GM18499 (cell line): ENCODE measurements at regions not wholly inside any gene's neighbourhood (a gene's known extent, or its start where the extent isn't known, plus 50 kb on each side); places are given as distances from the start of the nearest gene placed in this dataset.

ENCODE experiments used
- ATAC-seq: cut with Tn5 transposase; IDR thresholded peaks from one replicate; pipeline ENCODE4 v1.9.1; 2021; ENCODE audit warnings: moderate number of reproducible peaks; ENCODE audit not compliant: insufficient read depth, unreplicated experiment

DNA sequence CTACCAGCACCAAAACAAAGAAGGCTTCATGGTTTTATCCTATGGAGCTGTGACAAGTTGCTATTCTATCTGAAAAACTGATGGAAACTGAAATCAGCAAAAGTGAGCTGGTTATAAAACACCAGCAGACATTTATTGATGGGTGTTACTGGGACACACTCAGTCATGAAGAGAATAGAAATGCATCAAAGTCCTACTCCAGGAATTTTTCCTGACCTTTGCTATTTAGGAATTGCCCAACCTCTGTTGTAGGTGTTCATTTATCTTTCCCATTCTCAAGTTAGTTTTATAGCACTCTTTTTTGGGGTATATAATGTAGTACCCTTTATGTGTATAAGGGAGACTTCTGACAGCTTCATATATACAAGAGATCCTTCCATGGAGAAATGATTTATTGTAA lies 533.2 kb downstream of the REEP3 start:
- no peak for ATAC-seq

DNA sequence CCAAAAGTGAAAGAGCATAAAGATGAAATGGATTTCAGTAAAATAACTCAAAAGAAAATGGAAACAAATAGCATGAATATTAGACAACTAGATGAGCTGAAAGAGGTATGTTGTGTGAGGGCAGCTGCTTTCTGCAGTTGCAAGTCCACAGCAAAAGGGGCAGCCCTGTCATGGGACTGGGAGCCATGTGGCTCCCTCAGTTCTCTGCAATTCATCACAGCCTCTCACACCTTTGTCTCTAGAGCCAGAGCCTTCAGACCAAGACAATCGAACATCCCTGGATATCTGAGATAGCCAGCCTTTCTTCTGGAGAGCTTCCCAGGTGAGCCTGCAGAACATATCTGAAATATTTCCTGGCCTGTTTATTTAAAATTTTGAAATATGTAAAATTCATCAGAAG lies 538.7 kb downstream of the REEP3 start:
- no peak for ATAC-seq

DNA sequence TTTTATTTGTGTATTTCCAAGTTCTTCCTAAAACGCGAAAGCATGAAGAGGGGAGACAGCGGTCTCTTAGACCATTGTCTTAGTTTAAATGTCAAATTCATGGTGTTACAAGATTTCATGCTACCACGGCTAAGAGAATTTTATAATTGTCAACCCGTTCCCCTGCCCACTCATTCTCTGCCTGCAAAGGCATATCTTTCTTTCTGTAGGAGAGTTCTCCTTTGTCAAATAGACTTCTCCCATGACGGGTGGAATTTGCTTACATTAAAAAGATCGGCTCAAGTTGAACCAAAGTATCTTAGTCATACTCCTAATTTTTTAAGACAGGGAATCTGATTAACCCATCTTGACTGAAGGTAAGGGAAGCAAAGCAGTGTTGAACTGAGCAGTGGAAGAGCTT lies 539.2 kb downstream of the REEP3 start:
- ATAC-seq, result no peak

DNA sequence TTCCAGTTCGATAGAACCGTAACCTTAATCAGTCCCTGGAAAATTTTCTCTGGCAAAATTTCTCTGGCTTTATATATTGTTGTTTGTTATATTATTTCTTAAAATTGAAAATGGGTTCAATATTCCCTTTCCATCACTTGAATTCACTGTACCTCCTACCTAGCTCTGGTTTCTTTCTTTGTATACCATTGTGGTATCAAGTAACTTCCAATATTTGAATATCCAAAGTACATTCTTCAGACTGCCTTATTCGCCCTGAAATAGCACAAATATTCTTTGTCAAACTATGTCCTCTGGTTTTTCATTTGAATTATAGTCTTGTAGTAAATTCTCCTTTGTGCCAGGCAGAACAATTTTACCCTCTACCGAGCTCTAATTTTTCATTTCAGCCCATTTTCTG lies 541.6 kb downstream of the REEP3 start:
- no peak for ATAC-seq

DNA sequence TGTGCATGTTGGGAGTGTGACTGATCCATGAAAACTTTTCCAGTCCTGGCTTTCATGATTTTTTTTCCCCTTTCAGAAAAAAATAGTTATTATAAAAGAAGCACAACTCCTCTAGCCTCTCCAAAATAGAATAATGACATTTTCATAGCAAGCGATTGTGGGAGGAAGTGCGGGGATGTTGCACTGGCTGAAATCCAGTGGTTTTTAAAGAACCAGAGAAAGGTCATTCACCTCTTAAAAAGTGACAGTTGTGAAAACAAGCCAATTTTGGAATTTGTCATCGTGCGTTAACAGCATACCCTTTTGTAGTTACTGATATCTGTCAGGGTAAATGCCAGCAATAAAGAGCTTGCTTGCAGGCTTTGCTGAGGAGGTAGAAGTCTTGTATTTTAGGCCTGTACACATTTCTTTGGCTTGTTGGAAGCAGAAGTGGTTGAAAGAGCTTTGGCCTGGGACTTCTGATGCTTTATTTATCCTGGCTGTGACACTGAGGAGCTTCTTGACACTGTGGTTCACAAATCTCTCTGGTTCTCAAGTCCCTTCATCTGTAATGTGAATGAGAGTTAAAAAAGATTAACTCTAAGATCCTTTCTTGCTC lies 545.9 kb downstream of the REEP3 start:
- no peak for ATAC-seq

DNA sequence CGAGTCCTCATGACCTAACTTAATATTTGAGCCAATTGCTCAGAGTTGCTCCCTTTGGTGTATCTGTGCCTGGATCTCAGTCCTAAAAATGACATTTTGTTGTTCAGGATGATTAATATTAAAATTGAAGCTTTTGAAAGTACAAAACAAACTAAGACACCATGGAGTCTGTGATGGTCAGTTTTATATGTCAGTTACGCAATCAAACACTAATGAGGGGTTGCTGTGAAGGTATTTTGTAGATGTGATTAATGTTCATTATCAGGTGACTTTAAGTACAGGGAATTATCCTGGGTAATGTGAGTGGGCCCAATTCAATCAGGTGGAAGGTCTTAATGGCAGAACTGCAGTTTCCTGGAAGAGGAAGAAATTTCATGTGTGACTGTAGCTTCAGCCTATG lies 546.7 kb downstream of the REEP3 start:
- ATAC-seq, result no peak

DNA sequence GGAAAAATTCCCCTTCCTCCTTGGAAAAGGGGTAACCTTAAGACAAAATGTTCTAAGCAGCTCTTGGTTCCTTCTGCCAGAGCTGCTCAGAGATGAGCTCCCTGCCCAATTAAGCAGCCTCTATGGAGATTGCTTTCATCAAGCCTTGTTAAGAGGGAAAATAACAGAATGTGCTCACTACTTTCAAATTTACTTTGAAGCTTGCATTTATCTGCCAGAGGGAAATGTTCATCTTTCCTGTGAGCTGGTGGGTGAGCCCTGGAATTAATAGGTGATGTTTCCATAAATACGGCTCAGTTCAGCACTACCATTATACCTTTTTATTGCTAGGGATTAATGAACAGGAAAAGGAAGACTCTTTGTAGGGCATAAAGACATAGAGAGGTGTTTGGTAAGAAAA lies 549.0 kb downstream of the REEP3 start:
- no peak for ATAC-seq

DNA sequence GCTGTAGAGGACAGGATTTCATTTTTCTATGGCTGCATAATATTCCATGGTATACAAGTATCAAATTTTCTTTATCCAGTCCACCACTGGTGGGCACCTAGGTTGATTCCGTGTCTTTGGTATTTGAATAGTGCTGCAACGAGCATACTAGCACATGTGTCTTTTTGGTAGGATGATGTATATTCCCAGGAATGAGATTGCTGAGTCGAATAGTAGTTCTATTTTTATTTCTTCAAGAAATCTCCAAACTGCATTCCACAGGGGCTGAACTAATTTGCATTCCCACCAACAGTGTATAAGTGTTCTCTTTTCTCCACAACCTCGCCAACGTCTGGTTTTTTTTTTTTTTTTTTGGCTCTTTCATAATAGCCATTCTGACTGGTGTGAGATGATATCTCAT lies 550.0 kb downstream of the REEP3 start:
- ATAC-seq, result no peak

DNA sequence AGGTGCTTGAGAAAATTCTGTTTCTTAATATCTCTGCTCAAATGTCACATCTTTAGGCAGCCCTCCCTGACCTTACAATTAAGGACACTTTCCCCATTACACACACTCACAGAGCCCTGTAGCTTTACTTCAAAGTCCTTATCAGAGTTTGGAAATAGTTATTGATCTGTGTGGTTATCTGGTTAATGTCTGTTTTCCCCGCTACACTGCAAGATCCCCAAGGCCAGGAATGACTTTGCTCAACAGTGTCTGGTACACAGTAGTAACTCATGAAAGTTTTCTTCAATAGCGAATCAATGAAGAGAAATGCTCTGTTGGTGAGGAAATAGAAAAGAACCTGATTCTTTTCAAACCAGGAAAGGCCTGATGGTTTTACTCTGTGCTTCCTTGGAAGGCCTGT lies 554.4 kb downstream of the REEP3 start:
- ATAC-seq, result no peak

DNA sequence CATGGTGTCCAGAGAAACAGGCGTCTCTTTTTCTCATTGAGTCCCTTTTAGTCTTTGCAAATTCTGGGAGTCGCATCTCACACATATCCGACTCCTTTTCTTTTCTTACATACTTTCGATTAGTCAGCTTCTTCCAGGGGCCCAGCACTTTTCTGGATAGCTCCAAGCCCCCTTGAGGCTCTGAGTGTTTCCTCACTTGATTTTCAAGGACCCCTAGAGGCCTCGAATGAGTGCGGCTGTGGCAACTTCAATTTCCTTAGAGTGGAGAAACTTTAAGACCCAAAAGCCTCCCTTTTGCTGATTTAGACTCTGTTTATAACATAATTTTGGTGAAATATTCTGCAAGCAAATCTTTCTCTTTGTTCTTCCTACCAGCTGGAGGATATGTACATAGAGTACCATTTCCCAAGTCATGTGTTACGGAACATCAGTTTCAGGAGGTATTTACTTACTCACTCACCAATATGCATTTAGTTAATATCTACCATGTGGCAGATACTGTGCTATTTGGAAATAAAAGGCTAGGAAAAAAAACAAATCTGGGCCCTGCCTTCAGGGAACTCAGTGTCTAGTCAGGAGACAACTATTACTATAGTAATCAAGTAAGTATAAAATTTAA lies 555.2 kb downstream of the REEP3 start:
- ATAC-seq, result no peak

DNA sequence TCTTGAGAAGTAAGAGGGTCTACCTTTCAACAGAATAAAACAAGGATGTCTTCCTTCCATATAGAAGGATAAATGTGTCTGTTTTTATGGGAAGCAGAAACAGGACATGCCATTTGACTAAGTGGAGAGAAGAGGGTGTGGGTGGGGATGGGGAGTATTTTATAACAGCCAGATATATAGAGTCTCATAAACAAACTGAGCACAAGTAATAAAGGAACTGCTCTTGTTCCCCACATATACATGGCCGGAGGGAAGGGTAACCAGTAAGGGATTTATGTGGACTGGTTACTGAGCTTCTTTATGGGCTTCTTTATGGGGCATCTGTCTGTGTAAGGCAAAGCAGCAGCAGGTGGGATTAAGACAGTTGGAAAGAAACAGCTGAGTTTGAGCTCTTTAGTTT lies 558.1 kb downstream of the REEP3 start:
- no peak for ATAC-seq

DNA sequence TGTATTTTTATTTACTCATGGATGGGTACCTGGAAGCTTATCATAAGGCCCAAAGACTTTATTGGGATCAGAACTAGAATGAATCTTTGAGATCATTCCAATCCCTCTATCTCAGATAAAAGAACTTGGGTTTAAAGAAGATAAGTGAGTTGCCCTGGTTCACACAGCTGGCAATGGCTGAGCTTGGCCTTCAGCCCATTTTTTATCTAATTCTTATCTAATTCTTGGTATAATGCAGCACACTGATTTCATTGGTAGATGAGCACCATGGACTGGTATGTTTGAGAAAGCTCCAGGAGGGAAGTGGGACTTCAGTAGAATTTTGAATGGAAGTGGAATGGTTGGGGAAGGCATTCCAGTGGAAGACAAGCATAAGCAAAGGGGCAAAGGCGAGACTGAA lies 558.9 kb downstream of the REEP3 start:
- no peak for ATAC-seq

DNA sequence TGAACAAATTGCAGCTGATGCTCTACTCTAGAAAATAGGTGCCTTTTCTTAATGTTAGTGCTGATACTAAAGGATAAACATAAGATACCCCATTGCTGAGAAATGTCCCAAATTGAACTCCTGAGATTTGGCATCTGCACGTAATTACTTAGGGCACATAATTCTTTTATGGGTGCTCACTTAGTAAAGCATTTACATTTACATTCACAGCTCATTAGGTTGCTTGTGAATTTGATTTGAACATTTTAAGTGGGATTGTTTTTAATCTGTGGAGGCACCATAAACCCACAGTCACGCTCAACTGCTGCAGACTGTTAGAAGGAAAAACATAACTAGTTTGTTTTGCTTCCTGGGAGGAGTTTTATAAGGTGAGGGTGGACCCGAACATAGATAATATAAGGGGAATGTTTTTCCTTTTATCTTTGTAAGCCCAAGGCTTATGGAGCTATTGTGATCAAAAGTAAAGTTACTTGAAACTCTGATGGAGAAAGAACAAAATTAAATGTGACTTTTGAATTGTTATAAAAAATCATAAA lies 560.8 kb downstream of the REEP3 start:
- ATAC-seq, result no peak

DNA sequence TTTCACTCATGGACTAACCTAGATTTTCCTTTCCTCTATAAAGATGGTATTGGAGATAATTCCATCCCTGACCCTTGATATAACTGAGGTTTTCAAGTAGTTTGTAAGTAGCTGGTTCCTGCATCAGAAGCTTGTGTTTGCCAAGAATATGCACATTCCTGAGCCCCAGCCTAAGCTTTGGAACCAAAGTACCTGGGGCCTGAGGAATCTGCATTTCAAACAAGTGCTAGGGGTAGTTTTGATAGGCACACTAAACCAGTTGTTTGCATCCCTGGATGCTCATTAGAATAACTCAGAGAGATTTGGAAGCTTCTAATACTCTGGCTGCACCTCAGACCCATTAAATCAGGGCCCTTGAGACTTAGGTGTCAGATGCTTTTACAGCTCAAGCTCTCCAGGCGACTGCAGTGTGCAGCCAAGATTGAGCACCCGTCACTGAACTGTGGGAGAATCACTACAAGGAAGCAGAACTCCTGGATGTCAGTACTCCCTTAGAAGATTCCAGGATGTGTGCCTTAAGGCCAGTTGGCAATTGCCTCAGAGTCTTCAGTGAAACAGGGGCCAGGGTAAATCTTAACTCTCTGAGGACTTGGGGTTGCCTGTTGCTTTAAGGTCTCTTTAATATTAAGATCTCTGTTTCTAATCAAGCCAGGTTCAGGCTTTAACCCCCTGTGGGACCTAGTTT lies 565.0 kb downstream of the REEP3 start:
- ATAC-seq, result no peak

DNA sequence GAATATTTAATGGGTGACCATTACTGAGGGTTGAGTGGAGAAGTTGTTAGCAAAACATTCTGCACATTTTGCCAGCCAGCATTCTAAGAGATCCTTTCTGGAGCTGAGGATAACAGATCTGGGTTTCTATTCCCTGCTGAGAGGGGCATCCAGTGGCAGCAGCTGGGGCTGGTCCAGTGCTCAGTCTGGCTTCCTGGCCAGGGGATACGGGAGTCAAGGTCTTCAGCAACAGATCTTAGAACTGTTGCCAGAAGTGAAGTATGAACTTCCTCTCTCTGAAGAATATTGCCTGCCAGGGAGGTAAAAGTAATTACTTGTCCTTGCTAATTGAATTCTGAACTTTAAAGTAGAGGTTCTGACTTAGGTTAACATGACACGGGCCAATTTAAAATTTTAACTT lies 568.4 kb downstream of the REEP3 start:
- no peak for ATAC-seq

DNA sequence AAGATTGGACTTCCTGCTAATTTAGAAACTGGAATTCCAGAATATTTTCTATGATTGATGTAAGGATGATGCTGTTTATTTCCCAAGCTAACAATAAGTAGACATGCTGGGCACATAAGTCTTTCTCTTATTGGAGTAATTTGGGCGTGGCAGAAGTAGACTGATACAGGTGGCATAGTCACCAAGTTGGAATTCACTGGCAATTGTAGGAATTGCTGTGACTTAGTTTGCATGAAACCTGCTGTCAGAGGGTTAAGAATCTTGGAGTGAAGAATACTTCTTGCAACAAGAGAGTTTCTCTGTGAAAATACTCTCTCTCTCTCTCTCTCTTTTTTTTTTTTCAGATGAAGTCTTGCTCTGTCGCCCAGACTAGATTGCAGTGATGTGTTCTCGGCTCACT lies 569.7 kb downstream of the REEP3 start:
- ATAC-seq, result no peak

DNA sequence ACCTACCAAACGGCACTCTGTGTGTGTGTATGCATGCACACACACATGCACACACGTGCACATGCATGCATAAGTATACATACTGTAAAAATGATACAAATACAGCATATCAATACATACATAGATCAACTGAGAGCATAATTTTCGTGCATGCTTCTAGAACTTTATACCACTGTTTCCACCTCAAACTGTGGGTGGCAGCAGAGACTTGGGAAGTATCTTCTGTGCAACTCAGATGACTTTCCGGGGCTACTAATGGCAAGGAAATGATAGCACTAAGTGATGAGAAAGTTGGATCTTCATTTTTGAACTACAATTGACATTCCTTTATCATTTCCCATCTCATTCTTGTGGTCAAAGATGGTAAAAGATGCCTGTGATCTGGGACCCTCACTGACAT lies 570.7 kb downstream of the REEP3 start:
- ATAC-seq, result no peak

DNA sequence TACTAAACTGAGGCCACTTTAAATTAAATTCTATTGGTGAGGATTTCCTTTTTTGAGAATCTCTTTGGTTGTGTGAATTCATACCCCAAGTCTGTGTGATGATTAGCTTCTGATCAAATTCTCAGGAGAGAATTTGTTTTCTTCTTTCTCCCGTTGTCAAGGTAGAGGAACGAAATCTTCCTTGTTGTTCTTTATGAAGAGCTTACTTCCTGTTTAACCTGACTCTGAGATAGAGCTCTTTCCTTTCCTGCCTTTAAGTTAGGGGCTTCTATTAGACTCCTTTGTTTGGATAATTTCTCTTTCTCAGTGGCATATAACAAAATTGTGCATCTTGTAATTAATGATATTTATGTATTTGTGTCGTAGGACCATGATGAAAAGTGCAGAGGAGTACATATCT lies 572.1 kb downstream of the REEP3 start:
- ATAC-seq, result no peak

DNA sequence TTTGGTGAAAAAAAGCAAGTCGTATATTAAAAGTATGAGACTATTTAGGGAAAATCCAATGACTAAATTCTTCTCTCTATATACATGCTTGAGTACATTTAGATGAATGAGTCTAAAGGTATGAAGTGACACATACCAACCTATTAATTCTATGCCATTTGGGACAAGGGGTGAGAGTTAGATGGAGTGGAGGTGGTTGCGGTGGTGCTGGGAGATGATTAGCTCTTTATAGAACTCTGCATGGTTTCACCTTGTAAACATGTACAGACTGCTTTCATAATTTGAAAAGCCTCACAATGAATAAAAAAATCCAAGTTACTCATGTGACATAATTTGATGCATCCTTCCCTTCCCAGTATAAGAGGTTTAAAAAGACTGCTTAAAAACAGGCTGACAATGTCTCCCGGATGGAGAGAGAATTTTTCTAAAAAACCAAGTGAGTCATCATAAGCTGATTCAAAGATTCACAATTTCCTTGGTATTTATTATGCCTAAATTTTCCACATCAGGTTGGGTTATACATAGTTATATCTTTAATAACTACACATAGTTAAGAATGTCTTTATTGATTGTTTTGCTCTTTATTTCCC lies 572.8 kb downstream of the REEP3 start:
- no peak for ATAC-seq

DNA sequence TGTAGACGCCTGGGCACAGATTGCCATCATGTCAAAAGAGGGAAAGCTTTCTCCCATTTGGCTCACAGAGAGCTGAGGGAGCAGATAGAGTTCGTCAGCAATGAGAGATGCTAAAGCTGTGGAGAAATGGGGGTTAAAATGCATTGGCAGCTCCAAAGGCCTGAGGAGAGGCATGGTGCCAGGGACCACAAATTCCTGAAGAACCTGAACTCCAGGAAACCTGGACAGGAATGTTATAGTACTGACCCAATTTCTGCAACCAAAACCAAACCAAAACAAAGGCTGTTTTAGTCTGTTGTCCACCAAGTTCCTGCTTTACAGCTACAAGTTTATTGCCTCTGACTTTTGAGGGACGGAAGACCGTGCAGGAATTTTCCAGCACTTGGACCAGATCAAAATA lies 575.7 kb downstream of the REEP3 start:
- ATAC-seq, result no peak

DNA sequence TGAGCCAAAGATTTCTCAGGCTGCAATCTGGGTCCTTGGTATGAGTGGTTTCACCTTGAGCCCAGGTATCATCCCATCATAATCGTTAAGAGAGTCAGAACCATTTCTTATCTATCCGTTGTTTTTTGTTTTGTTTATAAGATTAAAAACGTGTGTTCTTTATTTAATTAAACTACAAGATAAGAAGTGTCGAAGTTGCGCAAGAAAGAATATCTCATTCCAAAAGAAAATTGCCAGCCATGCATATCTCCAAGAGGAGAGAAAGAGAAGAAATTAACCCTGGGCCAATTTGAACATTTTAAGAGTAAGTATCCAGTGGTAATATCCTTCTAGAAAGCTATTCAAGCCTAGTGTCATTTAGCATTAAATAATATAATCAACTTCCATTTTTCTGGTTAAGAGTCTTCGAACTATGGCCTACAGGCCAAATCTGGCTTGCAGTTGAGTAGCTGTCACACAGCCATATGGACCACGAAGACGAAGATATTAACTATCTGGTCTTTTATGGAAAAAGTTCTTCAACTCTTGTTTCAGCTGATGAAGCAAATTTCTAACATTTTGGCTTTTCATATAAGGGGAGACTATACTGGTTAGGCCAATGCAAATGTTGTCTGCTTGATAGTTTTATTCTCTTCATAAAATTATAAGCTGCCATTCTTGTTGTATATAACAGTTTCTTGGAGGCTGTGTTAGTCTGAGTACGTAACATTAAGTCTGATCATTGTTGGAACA lies 576.4 kb downstream of the REEP3 start:
- ATAC-seq, result no peak
